HG02571 (cell line): ENCODE measurements at regions not wholly inside any gene's neighbourhood (a gene's known extent, or its start where the extent isn't known, plus 50 kb on each side); places are given as distances from the start of the nearest gene placed in this dataset.
"Not testable (repeated sequence)": the region's sequence is repeated elsewhere in the genome, so short reads cannot be mapped to it uniquely, and the experiment has no call there.

Experiments
- ATAC-seq: cut with Tn5 transposase; IDR thresholded peaks from one replicate; pipeline ENCODE4 v1.9.1; 2021; ENCODE audit warnings: mild to moderate bottlenecking, moderate library complexity; ENCODE audit not compliant: unreplicated experiment

DNA sequence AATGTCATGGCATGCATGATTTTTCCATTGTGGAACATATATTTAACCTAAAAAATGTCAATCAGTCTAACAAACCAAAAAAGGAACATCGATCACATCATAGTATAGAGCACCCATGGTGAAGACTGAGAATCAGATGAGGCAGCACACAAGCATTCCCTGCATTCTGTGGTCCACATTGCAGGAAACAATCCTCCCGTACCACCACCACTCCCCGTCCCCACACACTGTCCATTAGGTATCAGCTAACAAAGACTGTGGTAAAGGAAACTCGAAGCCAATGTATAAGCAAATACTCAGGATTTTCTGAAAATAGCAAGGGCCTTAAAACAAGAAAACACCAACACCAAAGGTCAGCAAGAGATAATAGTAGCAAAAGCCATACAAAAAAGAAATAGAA lies 1104.4 kb upstream of the SEMA6A start:
- ATAC-seq, result no peak

DNA sequence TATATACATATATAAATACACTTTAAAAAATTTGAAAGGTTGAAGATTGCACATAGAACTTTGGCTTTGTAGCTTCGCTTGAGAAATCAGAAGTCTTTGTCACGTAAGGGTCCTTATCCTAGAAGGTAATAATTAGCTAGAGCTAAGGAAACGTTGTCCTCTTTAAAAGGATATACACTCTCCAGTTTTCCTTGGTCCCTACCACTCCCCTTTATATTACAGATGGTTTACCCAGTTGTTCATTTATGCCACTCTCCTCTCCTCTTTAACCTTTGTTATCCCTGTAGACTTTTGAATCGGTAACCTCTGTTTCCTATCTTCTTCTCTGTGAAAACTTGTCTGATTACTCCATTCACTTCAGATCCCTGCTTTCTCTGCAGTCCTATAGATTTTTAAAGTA lies 1101.0 kb upstream of the SEMA6A start:
- ATAC-seq, result no peak

DNA sequence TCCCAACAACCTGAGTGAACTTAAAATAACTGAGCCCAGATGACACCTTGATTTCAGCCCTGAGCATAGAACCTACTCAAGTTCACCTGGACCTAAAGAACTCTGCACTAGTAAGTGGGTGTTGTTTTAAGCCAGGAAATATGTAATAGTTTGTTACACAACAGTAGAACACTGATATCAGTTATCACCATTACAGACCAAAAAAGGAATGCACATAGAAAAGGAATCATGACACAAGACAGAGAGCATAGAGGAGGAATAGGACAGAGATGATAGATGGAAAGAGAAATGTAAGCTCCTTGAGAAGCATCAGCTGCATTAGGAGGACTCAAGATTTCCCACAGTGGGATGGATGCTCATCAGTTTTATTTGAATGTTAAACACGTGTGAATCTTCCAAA lies 1096.9 kb upstream of the SEMA6A start:
- no peak for ATAC-seq

DNA sequence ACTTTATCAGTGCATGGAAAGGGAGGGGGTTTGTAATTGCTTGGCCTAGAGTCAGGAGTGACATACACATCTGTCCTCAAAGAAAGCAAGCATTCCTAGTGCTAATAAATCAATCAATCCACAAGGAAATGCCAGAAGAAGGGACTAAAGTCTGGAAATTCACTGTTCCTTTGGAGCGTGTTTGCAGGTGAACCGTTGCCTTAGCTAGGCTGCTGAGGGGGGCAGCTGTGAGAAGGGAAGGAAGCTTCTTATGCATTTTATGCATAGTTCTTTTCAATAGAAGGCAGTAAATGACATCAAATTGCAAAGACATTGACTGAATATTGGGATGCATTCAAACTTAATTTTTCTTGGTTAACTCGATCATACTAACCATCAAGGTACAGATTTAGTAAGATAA lies 1092.5 kb upstream of the SEMA6A start:
- no peak for ATAC-seq

DNA sequence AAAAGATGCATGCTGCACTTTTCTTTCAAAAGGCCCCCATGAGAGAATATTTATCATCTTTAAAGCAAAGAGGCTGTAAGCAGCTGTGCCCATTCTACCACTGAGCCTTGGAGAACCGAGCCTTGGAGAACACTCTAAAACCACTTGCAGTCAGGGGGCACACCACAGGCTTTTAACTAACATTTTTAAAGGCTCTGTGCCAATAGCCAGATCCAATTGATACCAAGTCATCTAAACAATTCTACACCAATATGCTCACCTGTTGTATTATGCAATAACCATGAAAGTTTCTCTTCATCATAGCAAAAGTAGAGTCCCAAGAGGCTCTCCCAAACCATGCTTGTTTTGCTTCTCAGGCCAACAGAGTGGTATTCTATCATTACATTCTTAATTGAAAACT lies 1090.5 kb upstream of the SEMA6A start:
- no peak for ATAC-seq

DNA sequence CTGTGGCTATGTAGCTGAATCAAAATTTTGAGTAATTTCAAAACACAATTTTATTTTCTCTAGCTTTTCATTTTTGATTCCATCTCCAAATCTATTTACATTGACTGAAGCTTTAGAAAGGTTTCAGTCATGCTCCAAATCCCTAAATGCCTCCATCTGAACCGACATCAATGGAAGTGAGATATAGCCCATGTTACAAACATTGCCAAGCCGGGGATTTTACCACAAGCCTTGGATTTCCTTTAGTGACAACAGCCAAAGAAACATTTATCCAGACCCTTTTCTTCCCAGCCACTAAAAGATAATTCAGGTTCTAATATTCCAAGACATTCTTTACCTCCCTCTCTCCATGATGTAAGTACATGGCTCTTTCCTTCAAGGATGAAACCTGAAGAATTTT lies 1087.7 kb upstream of the SEMA6A start:
- no peak for ATAC-seq

DNA sequence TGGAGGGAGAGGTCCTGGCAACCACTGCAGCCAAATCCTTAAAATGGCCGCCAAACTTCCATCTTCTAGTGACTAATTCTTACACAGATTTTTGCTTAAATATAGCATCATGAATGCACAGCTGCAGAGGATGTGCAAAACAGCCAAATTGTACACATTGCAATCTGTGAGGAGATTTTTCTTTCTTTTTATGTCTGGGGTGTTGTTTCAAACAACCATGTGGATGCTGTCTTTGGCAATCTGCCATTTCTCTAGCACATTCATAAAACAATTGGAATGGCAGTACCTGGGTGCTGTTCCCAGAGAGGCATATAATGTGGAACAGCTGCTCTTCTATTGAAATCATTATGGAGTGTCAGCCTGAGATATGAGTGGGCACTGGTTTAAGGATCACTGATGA lies 1082.9 kb upstream of the SEMA6A start:
- ATAC-seq, result no peak

DNA sequence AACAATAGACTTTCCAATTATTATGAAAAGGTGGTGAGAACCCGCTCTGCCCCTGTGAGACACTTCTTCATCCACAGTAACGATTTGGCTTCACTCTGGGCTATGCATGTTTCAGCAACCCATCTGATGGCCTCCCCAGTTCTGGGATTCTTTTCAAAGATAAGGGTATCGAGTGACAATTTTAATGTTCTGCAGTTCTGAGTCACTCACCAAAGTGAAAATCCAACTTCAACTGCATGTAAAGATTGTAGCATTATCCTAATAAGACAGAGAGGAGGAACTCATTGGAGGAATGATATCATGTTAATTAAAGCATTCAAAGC lies 1078.3 kb upstream of the SEMA6A start:
- ATAC-seq, result no peak

DNA sequence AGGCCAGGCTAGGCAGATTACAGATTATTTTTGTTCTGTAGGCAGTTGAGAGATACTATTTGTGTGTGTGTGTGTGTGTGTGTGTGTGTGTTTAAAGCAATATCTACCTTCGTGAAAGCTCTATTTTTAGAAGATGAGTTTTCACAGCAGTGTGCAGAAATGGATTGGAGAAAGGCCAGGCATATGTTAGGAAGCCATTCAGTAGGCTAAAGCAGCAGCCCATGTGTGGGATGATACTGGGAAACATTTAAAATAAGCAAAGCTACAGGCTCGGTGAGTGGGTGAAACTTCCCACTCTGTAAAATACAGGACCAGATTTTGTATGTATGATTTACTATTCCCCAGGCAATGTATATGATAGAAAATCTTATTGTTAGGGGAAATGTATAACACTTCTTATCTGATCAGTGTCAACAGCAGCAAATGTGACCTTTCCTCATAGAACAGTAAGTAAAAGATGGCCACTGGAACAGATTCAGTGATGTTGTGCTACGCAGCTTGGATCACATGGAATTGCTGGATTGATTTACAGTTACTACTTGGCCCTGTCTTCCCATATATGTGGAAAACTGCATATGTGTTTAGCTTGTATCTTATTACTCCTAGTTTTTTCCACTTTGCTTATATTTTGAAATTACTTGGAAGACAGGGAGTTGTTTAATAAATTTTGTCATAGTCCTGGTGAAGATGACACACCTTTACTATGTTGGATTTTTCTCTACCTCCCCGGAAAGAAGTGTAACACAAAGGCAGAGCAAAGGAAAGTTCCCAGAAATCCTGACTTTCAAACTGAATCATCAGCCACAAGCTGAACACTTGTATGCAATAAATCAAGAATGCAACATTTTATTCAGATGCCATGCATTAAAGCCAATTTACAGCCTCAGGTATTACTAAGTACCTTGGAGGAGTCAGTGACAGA lies 1077.7 kb upstream of the SEMA6A start:
- no peak for ATAC-seq

DNA sequence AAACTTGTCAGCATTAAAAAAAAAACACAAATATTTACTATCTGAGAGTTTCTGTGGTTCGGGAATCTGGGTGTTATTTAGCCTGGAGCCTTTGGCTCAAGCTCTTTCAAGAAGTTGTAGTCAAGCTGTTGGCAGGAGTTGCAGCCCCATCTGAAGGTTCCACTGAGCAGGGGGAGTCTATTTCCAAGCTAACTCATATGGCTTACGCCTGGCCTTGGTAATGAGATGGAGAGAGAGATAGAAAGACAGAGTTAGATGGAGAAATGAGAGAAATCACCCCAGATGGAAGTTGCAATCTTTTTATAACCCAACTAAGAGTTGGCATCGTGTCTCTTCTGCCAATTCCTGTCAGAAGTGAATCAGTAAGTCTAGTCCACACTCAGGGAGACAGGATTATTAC lies 1075.2 kb upstream of the SEMA6A start:
- no peak for ATAC-seq

DNA sequence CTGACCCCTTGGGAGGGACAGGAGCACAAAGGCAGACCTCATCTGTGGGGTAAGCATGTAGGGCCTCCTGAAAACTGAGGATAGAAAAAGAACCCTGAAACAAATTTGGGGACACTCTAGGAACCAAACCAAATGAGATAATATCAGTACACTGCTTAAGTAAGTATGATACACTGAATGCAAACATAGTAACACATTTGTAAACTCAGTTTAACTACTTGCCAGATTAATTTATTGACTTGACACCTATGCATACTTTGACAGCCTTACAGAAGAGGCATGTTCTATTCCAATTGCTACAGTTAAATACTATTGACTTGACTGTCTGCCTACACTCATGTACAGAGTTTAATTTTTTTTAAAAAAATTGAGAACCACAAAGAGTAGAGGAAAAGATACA lies 1070.8 kb upstream of the SEMA6A start:
- ATAC-seq, result no peak

DNA sequence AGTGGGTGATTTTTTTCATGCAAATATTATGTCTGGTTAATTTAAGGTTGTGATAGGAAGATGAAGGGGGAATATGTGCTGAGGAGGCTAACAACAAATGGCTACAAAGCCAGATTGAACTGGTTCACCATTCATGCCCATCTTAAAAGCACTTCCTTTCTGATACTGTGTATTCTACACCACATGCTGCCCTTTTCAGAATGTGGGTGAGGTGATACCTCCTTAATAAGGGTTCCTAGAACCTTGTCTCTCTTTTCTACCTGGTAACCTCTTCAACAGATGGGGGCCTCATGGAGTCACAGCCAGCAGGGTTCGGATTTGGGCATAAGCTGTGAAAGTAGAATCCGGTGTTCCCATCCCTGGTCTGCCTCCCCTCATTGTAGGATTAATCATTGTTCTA lies 1064.0 kb upstream of the SEMA6A start:
- no peak for ATAC-seq

DNA sequence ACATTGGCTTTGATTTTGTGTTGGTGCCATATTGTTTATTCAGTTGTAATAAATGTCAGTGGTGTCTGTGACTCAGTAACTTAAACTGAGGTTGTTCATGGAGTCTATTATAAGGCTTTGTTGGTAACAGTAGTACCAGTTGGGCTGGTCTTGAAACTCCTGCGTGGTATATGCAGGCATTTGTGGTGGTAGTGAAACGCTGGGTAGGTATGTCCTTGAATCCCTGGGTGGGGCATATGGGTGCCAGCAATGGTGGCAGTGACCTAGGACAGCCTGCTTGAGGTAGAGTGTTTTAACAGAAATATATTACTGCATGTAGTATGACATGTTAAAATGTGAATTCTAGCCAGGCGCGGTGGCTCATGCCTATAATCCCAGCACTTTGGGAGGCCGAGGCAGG lies 1058.5 kb upstream of the SEMA6A start:
- no peak for ATAC-seq

DNA sequence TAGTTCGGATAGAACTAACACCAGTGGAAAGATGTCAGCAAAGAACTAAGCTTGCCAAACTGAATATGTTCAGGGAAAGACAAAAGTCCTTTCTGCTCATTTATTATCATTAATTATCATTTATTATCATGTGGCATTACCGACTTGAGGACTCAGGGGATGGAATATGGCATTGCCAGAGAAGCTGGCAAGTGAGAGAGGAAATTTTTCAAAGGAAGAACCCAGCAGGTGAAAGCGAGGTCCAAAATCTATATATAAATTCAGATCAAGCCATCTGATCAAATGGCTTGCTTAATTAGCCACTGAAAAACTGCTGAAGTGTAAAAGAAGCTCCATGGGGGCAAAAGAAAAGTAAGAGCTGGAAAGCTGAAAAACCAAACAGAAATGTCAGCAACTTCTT lies 1049.6 kb upstream of the SEMA6A start:
- no peak for ATAC-seq

DNA sequence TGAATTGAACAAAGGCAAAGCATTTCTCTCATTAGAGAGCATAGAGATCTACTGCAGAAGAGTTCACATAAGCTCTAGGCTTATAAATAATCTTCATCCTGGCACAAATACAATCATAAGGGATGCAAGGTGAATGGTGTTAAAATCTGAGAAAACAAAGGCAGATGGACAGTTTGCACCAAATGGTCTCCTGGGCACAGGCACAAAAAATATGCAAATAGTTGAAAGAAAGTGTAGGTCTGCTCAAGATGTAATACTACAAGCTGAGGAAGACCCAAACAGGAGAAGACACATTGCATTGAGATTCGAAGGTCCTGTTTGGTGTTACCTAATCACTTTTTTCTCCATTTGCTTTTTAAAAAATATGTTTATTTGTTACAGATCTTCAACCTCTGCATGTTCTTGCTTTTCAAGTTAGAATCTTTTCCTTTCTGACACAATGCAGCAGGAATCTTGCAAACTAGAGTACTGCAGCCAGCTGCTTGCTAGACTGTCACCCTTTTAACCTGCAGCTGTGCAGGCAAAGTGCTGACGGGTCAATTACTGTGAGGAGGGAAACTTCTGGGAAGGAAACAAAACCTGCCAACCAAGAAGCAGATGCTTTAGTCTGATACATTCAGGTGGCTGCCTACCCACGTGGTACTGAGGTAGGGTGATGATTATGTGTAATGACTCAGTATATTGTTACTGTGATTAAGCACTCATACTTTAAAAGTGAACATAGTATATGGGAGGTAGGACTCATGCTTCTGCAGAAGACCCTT lies 1048.6 kb upstream of the SEMA6A start:
- no peak for ATAC-seq

DNA sequence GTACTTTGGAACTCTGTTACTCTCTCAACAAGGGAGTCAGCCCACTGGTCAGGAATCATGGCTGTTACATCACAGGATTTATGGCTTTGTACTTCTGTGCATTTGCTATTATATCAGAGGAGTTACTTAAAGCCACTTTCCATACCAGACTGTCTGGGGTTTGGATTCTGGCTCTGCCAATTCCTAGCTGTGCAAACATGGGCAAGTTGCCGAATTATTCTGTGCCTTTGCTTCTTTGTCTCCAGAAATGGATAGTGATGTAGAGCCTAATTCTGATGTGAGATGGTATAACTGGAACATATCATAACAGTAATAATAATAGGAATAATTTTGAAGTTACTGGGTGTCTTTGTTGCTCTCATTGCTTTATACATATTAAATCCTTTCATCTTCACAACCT lies 1047.3 kb upstream of the SEMA6A start:
- no peak for ATAC-seq

DNA sequence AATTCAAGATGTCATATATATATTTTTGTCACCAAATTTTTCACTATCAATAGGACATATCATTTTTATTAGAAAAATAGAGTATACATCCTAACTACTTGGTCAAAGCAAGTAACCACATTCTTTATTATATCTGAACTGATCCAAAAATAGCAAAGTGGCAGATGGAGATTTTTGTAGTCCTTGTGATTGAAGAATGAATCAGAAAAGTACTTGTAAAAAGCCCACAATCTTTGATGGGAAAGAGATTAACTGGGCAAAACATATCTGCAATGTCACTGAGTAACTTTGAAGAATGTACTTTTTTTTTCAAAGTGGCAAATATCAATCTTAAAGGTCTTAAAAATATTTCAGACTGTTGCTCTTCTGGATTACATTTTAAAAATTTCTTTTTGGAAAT lies 1040.6 kb upstream of the SEMA6A start:
- no peak for ATAC-seq

DNA sequence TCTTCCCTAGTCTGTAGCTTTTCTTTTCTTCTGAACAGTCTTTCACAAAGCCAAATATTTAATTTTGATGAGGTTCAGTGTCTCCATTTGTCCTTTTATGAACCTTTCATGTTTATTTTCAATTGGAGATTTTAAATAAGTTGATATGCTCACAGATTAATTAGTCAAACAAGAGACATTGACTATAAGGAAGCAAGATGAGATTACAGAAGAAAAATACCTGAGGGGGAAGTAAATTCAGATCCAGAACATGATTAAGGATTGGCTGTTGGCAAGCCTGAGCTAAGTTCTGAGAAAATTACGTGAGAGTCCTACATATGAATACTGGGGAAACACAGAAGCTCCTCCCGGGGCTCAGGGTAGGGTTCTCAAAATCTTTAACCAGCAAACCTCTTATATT lies 1039.8 kb upstream of the SEMA6A start:
- no peak for ATAC-seq

DNA sequence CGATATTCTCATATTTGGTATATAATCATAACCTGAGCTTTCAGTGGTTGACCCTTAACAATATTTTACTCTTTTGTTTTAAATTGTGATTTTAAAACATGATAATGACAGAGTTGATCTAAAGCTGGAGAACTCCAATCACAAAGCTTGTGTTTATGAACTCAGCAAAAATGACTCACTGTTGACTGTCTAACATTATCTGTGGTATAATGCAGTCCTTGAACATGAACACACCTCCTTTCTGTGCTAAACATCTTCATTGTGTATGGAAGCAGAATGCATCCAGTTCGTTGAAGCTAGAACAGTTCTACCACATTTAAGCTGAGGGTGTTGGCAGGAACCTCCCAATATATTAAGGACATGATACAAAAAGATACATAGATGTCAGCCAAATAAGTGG lies 1030.2 kb upstream of the SEMA6A start:
- no peak for ATAC-seq

DNA sequence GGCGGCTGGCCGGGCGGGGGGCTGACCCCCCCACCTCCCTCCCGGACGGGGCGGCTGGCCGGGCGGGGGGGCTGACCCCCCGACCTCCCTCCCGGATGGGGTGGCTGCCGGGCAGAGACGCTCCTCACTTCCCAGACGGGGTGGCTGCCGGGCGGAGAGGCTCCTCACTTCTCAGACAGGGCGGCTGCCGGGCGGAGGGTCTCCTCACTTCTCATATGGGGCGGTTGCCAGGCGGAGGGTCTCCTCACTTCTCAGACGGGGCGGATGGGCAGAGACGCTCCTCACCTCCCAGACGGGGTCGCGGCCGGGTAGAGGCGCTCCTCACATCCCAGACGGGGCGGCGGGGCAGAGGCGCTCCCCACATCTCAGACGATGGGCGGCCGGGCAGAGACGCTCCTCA lies 1025.2 kb upstream of the SEMA6A start:
- ATAC-seq, result not testable (repeated sequence)

DNA sequence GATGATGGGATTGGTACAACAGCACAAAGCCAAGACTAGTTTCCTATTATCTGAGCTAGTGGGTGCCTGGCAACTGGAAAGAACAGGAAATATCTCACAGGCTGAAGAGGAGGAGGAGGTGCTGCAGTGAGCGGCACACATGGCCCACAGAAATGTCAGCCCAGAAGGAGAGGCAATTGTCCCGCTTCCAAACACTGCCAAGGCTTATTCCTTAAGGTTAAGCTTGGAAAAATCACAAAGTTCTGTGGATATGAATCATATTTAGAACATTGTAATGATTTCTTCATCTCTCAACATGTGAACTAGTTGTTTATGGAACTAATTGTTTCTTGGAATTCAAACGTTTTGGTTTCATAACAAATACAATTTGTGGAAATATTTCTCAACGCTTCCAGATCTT lies 1019.5 kb upstream of the SEMA6A start:
- no peak for ATAC-seq

DNA sequence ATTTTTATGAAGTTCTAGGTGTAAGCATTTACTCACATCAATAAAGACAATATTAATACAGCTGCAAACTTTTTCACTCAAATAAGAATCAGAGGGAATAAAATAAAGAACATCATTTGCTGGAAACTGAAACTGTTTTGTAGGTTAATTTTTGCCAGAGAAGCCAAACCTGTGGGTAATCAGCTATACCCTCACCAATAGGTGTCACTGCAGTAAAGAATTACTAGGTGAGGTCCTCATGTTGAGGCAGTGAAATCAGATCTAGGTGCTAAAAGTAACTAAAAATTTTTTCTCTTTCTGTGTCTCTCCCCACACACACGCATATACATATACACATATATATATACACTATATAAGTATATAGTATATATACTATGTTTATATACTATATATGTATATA lies 1016.3 kb upstream of the SEMA6A start:
- no peak for ATAC-seq

DNA sequence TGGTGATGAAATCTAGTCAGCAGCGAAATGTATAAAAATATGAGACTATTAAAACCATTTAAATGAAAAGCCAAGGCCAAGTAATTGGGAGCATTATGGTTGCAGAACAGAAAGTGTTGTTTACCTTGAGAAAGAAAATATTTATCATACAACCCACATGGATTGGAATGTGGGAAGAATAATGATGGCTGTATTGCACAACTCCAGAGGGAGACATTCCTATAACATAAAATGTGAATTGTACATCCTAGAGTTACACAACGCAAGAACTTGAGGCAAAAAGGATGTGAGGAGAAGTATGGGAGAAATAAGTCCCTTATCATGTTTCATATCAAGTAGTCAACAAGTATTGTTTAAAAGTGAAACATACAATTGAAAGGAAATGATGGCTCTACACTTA lies 1014.0 kb upstream of the SEMA6A start:
- no peak for ATAC-seq
